K562 (cell line): ENCODE measurements at regions not wholly inside any gene's neighbourhood (a gene's known extent, or its start where the extent isn't known, plus 50 kb on each side); places are given as distances from the start of the nearest gene placed in this dataset.

ENCODE experiments used
- ATAC-seq: fragments of 200-7000 bp; cut with Tn5 transposase; 3 replicates; pipeline ENCODE4 v1.9.1; 2020; ENCODE audit warnings: moderate library complexity
- BruUV-seq: library from RNA; stranded (reverse); fragments of 400-500 nt; replicated peaks from 2 replicates; lab custom pipeline; 2021; lab: Mats Ljungman, UMichigan
- CTCF ChIA-PET: fragments of 300-600 bp; formaldehyde crosslinking; extraction: SDS; loops from one replicate; lab custom pipeline; 2021; ENCODE audit warnings: low intra/inter-chr PET ratio; lab: Yijun Ruan, JAX
- POLR2A ChIA-PET: fragments of 300-600, 350-650 bp; sonication (Branson Sonifier 250); formaldehyde crosslinking; extraction: SDS; loops from one replicate; lab custom pipeline; 2021; ENCODE audit warnings: antibody characterized with exemption, inconsistent platforms; lab: Yijun Ruan, JAX
- DNase-seq, 4 experiments: peaks; one replicate each; pipeline versions ENCODE4 v3.0.0 to v3.0.0-alpha.2; 2011 to 2018; ENCODE audit warnings: low spot score in 3 of 4, mixed read lengths in 3 of 4; ENCODE audit errors: extremely low read depth in 1 of 4
- FAIRE-seq: peaks from 2 replicates; lab custom pipeline; 2011; peaks lifted over from hg19 to GRCh38; lab: Jason Lieb, UNC
- H2AFZ ChIP-seq: 2 replicates; pipeline ENCODE4 v1.6.0; 2011; ENCODE audit warnings: low read depth, low read length, control low read depth, inconsistent platforms
- H3K27ac ChIP-seq: fragments of 200-600 bp; 3 replicates; pipeline ENCODE4 v1.8.0; 2011; ENCODE audit warnings: low read depth, mild to moderate bottlenecking, control low read depth, inconsistent platforms, low read length, moderate library complexity, mixed read lengths; ENCODE audit errors: extremely low read depth
- H3K27me3 ChIP-seq, 2 experiments: fragments of 300-600 bp in 1 of 2; 2 replicates in 1 of 2; 3 replicates in 1 of 2; pipeline versions ENCODE4 v1.6.0 to v1.8.0; 2011; ENCODE audit warnings: inconsistent platforms in 2 of 2, low read length in 2 of 2, mild to moderate bottlenecking in 1 of 2, mixed read lengths in 1 of 2, moderate library complexity in 1 of 2; ENCODE audit not compliant: control insufficient read depth in 2 of 2, insufficient read depth in 2 of 2
- H3K36me3 ChIP-seq: fragments of 300-600 bp; 3 replicates; pipeline ENCODE4 v1.8.0; 2011; ENCODE audit warnings: mild to moderate bottlenecking, low read length, inconsistent platforms; ENCODE audit not compliant: control insufficient read depth, insufficient read depth
- H3K4me1 ChIP-seq, 2 experiments: fragments of 200-600 bp in 1 of 2; replicated peaks in 1 of 2; 2 replicates in 1 of 2; 3 replicates in 1 of 2; pipeline versions ENCODE4 v1.5.1 to v1.8.0; 2011; ENCODE audit warnings: inconsistent platforms in 2 of 2, low read length in 2 of 2, mild to moderate bottlenecking in 1 of 2, mixed read lengths in 1 of 2, moderate library complexity in 1 of 2; ENCODE audit not compliant: control insufficient read depth in 2 of 2, insufficient read depth in 2 of 2
- H3K4me2 ChIP-seq: 2 replicates; pipeline ENCODE4 v1.6.1; 2011; ENCODE audit warnings: low read length, control low read depth, inconsistent platforms, mixed read lengths; ENCODE audit not compliant: insufficient read depth
- H3K4me3 ChIP-seq: fragments of 200-600 bp; sonication (generic), shearing (Covaris generic); 2 replicates; pipeline ENCODE4 v1.5.1; 2016; ENCODE audit warnings: control low read depth, inconsistent platforms
- H3K79me2 ChIP-seq: fragments of 200-600 bp; 3 replicates; pipeline ENCODE4 v1.8.0; 2011; ENCODE audit warnings: low read length, inconsistent platforms; ENCODE audit not compliant: control insufficient read depth, insufficient read depth
- H3K9ac ChIP-seq, 2 experiments: 2 replicates each; pipeline versions ENCODE4 v1.6.0 to v1.6.1; 2011; ENCODE audit warnings: low read depth in 2 of 2, low read length in 2 of 2, control low read depth in 1 of 2, inconsistent platforms in 1 of 2, mild to moderate bottlenecking in 1 of 2, mixed read lengths in 1 of 2; ENCODE audit not compliant: insufficient read depth in 1 of 2
- H3K9me1 ChIP-seq: one replicate; pipeline ENCODE4 v1.6.0; 2011; ENCODE audit warnings: inconsistent platforms, mild to moderate bottlenecking, low read length, moderate library complexity; ENCODE audit not compliant: control insufficient read depth, insufficient read depth
- H3K9me3 ChIP-seq: replicated peaks from 2 replicates; pipeline ENCODE4 v1.5.1; 2011; ENCODE audit warnings: low read depth, low read length, inconsistent platforms; ENCODE audit not compliant: control insufficient read depth, insufficient read depth
- H4K20me1 ChIP-seq: replicated peaks from 2 replicates; pipeline ENCODE4 v1.6.1; 2011; ENCODE audit warnings: low read length, inconsistent platforms, mixed read lengths; ENCODE audit not compliant: control insufficient read depth, insufficient read depth
- ATF7 ChIP-seq: fragments of 450-650 bp; IDR thresholded peaks from 2 replicates; pipeline ENCODE4 v1.7.1; 2014; ENCODE audit warnings: mild to moderate bottlenecking, moderate library complexity
- CTBP1 ChIP-seq: fragments of 450-650 bp; IDR thresholded peaks from 2 replicates; pipeline ENCODE4 v1.6.1; 2016; ENCODE audit warnings: borderline replicate concordance
- E2F5 ChIP-seq: sonication (generic); formaldehyde crosslinking; IDR thresholded peaks from 2 replicates; pipeline ENCODE4 v1.8.0; 2022; ENCODE audit warnings: mild to moderate bottlenecking, missing genetic modification reagents
- EP400 ChIP-seq: fragments of 450-650 bp; IDR thresholded peaks from 2 replicates; pipeline ENCODE4 v1.6.1; 2017; ENCODE audit warnings: antibody characterized with exemption, mild to moderate bottlenecking, moderate library complexity
- FOXK1 ChIP-seq: sonication (generic); formaldehyde crosslinking; IDR thresholded peaks from 2 replicates; pipeline ENCODE4 v1.8.0; 2022; ENCODE audit warnings: missing genetic modification reagents, mild to moderate bottlenecking, borderline replicate concordance
- HBP1 ChIP-seq: fragments of 450-650 bp; formaldehyde crosslinking; IDR thresholded peaks from 2 replicates; pipeline ENCODE4 v1.4.0; 2022; ENCODE audit warnings: missing genetic modification characterization
- HDAC2 ChIP-seq: fragments of 450-650 bp; IDR thresholded peaks from 2 replicates; pipeline ENCODE4 v1.6.1; 2016; ENCODE audit warnings: mild to moderate bottlenecking
- MAZ ChIP-seq, 2 experiments: fragments of 450-650 bp in 1 of 2; sonication (generic) in 1 of 2; formaldehyde crosslinking; IDR thresholded peaks in 1 of 2; conservative IDR thresholded peaks in 1 of 2; 2 replicates each; pipeline versions ENCODE4 v1.4.0 to v1.5.0; 2020; ENCODE audit warnings: mild to moderate bottlenecking in 1 of 2, missing genetic modification reagents in 1 of 2
- NCOA1 ChIP-seq: fragments of 450-650 bp; IDR thresholded peaks from 2 replicates; pipeline ENCODE4 v1.6.1; 2016; ENCODE audit warnings: low read depth
- ZNF23 ChIP-seq: fragments of 250-450 bp; sonication (Bioruptor Pico); IDR thresholded peaks from 2 replicates; pipeline ENCODE4 v1.4.0; 2020; ENCODE audit warnings: mild to moderate bottlenecking
- WGBS: fragments of 100-300 bp; shearing (Covaris generic); methylation state at CpG from one replicate; pipeline ENCODE4 v1.1.6; 2016; ENCODE audit warnings: low coverage, mixed read lengths; ENCODE audit not compliant: insufficient coverage; ENCODE audit errors: missing lambda C conversion rate; 5-methylcytosine and 5-hydroxymethylcytosine counted together
- in situ Hi-C: fragments of 300-500 bp; cut with MboI; formaldehyde crosslinking; loops from 4 replicates; pipeline ENCODE4 v1.15.0; 2018; ENCODE audit warnings: inconsistent platforms, mixed read lengths
- intact Hi-C: fragments of 100-400 bp; cut with micrococcal nuclease; formaldehyde crosslinking; loops from 2 replicates; pipeline ENCODE4 v1.14.2; 2022

GRCh38 chr11:27860811-27861210, 160.6 kb upstream of the BDNF start:
- H2AFZ ChIP-seq = no peak overlapping the region
- no peak overlapping the region for H3K4me2 ChIP-seq
- no peaks in the 10 kb centered on the region for H3K36me3 ChIP-seq
- no peaks in the 10 kb centered on the region for H3K79me2 ChIP-seq
- DNase-seq (no peak), ATAC-seq (no peak), FAIRE-seq (no peak)
- BruUV-seq = no TSS peak
- 0% methylated on average over 2 of the region's 2 CpGs for WGBS
- in situ Hi-C loops (no loop called here), intact Hi-C loops (no loop called here)
- ChIA-PET CTCF (no interaction called here), POLR2A (no interaction called here)
- no peak overlapping the region for H3K4me3 ChIP-seq
- no peak for TF ChIP-seq ZNF23 (CRISPR knock-in tag)
- TF ChIP-seq E2F5 (CRISPR knock-in tag) = no peak
- TF ChIP-seq MAZ (CRISPR knock-in tag; conservative IDR thresholded peaks at IDR 0.05 in 1 of 2, IDR thresholded peaks at IDR 0.05 in 1 of 2) = no peak
- no peak for TF ChIP-seq FOXK1
- no peak for TF ChIP-seq HDAC2
- TF ChIP-seq NCOA1 = no peak
- no peak for TF ChIP-seq HBP1
- no peak for TF ChIP-seq EP400
- TF ChIP-seq ATF7 = no peak
- no peak for TF ChIP-seq CTBP1
- no peaks in the 10 kb centered on the region for H4K20me1 ChIP-seq
- H3K9me1 ChIP-seq = no peaks in the 10 kb centered on the region
- H3K27me3 ChIP-seq = no peaks in the 10 kb centered on the region
- H3K27ac ChIP-seq = no peak overlapping the region
- no peak overlapping the region for H3K9ac ChIP-seq
- no peaks in the 10 kb centered on the region for H3K4me1 ChIP-seq
- H3K9me3 ChIP-seq = no peaks in the 10 kb centered on the region
